ENCODE measurements at regions not wholly inside any gene's neighbourhood (a gene's known extent, or its start where the extent isn't known, plus 50 kb on each side); places are given as distances from the start of the nearest gene placed in this dataset.

- no peak for TF ChIP-seq YY1 (IDR thresholded peaks at IDR 0.05; ENCODE audit: insufficient read depth, insufficient read length)
- TF ChIP-seq ZNF274 (IDR thresholded peaks at IDR 0.05; ENCODE audit: low read depth, low read length), result no peak
- TF ChIP-seq SUZ12 (IDR thresholded peaks at IDR 0.05; ENCODE audit: extremely low read depth, insufficient read depth, insufficient read length), result no peak
These were observed 90.9 kb upstream of the DCN start for GRCh38 chr12:91273560-91273959.
